ENCODE measurements at regions not wholly inside any gene's neighbourhood (a gene's known extent, or its start where the extent isn't known, plus 50 kb on each side); places are given as distances from the start of the nearest gene placed in this dataset.

DNA sequence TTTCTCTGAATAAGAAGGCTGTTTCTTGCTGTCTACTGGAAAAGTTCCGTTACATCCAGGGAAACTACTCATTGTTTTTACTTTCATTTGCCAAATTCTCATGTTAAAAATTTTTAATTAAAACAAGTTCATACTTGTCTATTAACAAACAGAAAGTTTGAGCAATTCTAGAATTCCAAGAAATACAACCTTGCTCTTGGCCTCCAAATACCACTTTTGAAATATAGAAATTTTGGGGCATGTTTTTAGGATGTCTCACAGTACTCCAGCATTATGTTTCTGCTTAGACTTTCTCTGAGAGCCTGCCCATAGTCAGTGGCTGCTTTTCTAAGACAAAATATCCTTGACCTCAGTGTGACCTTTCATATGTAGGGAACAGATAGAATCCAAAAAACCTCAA is 228.7 kb upstream of the RND3 start:
- TF ChIP-seq, protein P1, sequence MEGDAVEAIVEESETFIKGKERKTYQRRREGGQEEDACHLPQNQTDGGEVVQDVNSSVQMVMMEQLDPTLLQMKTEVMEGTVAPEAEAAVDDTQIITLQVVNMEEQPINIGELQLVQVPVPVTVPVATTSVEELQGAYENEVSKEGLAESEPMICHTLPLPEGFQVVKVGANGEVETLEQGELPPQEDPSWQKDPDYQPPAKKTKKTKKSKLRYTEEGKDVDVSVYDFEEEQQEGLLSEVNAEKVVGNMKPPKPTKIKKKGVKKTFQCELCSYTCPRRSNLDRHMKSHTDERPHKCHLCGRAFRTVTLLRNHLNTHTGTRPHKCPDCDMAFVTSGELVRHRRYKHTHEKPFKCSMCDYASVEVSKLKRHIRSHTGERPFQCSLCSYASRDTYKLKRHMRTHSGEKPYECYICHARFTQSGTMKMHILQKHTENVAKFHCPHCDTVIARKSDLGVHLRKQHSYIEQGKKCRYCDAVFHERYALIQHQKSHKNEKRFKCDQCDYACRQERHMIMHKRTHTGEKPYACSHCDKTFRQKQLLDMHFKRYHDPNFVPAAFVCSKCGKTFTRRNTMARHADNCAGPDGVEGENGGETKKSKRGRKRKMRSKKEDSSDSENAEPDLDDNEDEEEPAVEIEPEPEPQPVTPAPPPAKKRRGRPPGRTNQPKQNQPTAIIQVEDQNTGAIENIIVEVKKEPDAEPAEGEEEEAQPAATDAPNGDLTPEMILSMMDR (conservative IDR thresholded peaks at IDR 0.05; ENCODE audit: low read depth, low read length): no peak
- no peak for TF ChIP-seq EZH2 (IDR thresholded peaks at IDR 0.05; ENCODE audit: low read length, unreplicated experiment)

All from PC-3 (cell line).